ENCODE measurements at regions not wholly inside any gene's neighbourhood (a gene's known extent, or its start where the extent isn't known, plus 50 kb on each side); places are given as distances from the start of the nearest gene placed in this dataset.

GRCh38 chr16:87198328-87198832, 118.8 kb downstream of the C16orf95 start:
- Histone ChIP-seq H3K4me3 (ENCODE audit: insufficient read length, low read depth) (no peak overlapping the region), H3K9me3 (ENCODE audit: insufficient read depth, low read length) (no peaks in the 10 kb centered on the region)
- DNase-seq (ENCODE audit: low read depth, low spot score) = peak; percentile 20

GRCh38 chr16:87198881-87199280, 118.3 kb downstream of the C16orf95 start:
- H3K27me3 ChIP-seq (ENCODE audit: insufficient read depth, insufficient read length) = no peaks in the 10 kb centered on the region
- no peak overlapping the region for H3K9ac ChIP-seq (ENCODE audit: insufficient read length, low read depth)

More at GRCh38 chr16:87198328-87198832, 118.8 kb downstream of the C16orf95 start:
- Histone ChIP-seq H3K36me3 (ENCODE audit: insufficient read depth, insufficient read length, low read length) (no peaks in the 10 kb centered on the region), H3K27me3 (ENCODE audit: insufficient read depth, insufficient read length) (no peaks in the 10 kb centered on the region), H3K9ac (ENCODE audit: insufficient read length, low read depth) (no peak overlapping the region), H3K4me1 (ENCODE audit: insufficient read depth, insufficient read length) (peaks cover 9% of the 10 kb centered on the region)
- TF ChIP-seq YY1 (IDR thresholded peaks at IDR 0.05; ENCODE audit: insufficient read depth, insufficient read length) (no peak), SUZ12 (IDR thresholded peaks at IDR 0.05; ENCODE audit: extremely low read depth, insufficient read depth, insufficient read length) (no peak), ZNF274 (IDR thresholded peaks at IDR 0.05; ENCODE audit: low read depth, low read length) (no peak)

GRCh38 chr16:87199379-87199778, 117.8 kb downstream of the C16orf95 start:
- H3K9ac ChIP-seq (ENCODE audit: insufficient read length, low read depth) = no peak overlapping the region
- no peak for DNase-seq (ENCODE audit: low read depth, low spot score)
- H3K9me3 ChIP-seq (ENCODE audit: insufficient read depth, low read length) = no peaks in the 10 kb centered on the region
- no peak overlapping the region for H3K4me3 ChIP-seq (ENCODE audit: insufficient read length, low read depth)
- H3K36me3 ChIP-seq (ENCODE audit: insufficient read depth, insufficient read length, low read length) = no peaks in the 10 kb centered on the region
- peaks cover 9% of the 10 kb centered on the region for H3K4me1 ChIP-seq (ENCODE audit: insufficient read depth, insufficient read length)
- TF ChIP-seq ZNF274 (IDR thresholded peaks at IDR 0.05; ENCODE audit: low read depth, low read length) (no peak), YY1 (IDR thresholded peaks at IDR 0.05; ENCODE audit: insufficient read depth, insufficient read length) (no peak), SUZ12 (IDR thresholded peaks at IDR 0.05; ENCODE audit: extremely low read depth, insufficient read depth, insufficient read length) (no peak)
- H3K27me3 ChIP-seq (ENCODE audit: insufficient read depth, insufficient read length) = no peaks in the 10 kb centered on the region

More at GRCh38 chr16:87198881-87199280, 118.3 kb downstream of the C16orf95 start:
- Histone ChIP-seq H3K9me3 (ENCODE audit: insufficient read depth, low read length) (no peaks in the 10 kb centered on the region), H3K4me1 (ENCODE audit: insufficient read depth, insufficient read length) (peaks cover 9% of the 10 kb centered on the region), H3K4me3 (ENCODE audit: insufficient read length, low read depth) (no peak overlapping the region), H3K36me3 (ENCODE audit: insufficient read depth, insufficient read length, low read length) (no peaks in the 10 kb centered on the region)
- no peak for TF ChIP-seq SUZ12 (IDR thresholded peaks at IDR 0.05; ENCODE audit: extremely low read depth, insufficient read depth, insufficient read length)
- no peak for TF ChIP-seq ZNF274 (IDR thresholded peaks at IDR 0.05; ENCODE audit: low read depth, low read length)
- TF ChIP-seq YY1 (IDR thresholded peaks at IDR 0.05; ENCODE audit: insufficient read depth, insufficient read length) = no peak
- no peak for DNase-seq (ENCODE audit: low read depth, low spot score)

GRCh38 chr16:87199901-87200300, 117.3 kb downstream of the C16orf95 start:
- no peaks in the 10 kb centered on the region for H3K27me3 ChIP-seq (ENCODE audit: insufficient read depth, insufficient read length)
- H3K9ac ChIP-seq (ENCODE audit: insufficient read length, low read depth) = no peak overlapping the region
- H3K9me3 ChIP-seq (ENCODE audit: insufficient read depth, low read length) = no peaks in the 10 kb centered on the region
- no peak overlapping the region for H3K4me3 ChIP-seq (ENCODE audit: insufficient read length, low read depth)
- H3K4me1 ChIP-seq (ENCODE audit: insufficient read depth, insufficient read length) = peaks cover 9% of the 10 kb centered on the region
- no peak for DNase-seq (ENCODE audit: low read depth, low spot score)
- no peak for TF ChIP-seq YY1 (IDR thresholded peaks at IDR 0.05; ENCODE audit: insufficient read depth, insufficient read length)
- TF ChIP-seq SUZ12 (IDR thresholded peaks at IDR 0.05; ENCODE audit: extremely low read depth, insufficient read depth, insufficient read length) = no peak
- no peak for TF ChIP-seq ZNF274 (IDR thresholded peaks at IDR 0.05; ENCODE audit: low read depth, low read length)
- no peaks in the 10 kb centered on the region for H3K36me3 ChIP-seq (ENCODE audit: insufficient read depth, insufficient read length, low read length)

GRCh38 chr16:87200637-87201036, 116.6 kb downstream of the C16orf95 start:
- DNase-seq (ENCODE audit: low read depth, low spot score) = no peak
- no peak overlapping the region for H3K9ac ChIP-seq (ENCODE audit: insufficient read length, low read depth)
- TF ChIP-seq SUZ12 (IDR thresholded peaks at IDR 0.05; ENCODE audit: extremely low read depth, insufficient read depth, insufficient read length) (no peak), ZNF274 (IDR thresholded peaks at IDR 0.05; ENCODE audit: low read depth, low read length) (no peak), YY1 (IDR thresholded peaks at IDR 0.05; ENCODE audit: insufficient read depth, insufficient read length) (no peak)
- no peaks in the 10 kb centered on the region for H3K9me3 ChIP-seq (ENCODE audit: insufficient read depth, low read length)
- peaks cover 9% of the 10 kb centered on the region for H3K4me1 ChIP-seq (ENCODE audit: insufficient read depth, insufficient read length)
- no peaks in the 10 kb centered on the region for H3K36me3 ChIP-seq (ENCODE audit: insufficient read depth, insufficient read length, low read length)
- H3K27me3 ChIP-seq (ENCODE audit: insufficient read depth, insufficient read length) = no peaks in the 10 kb centered on the region
- H3K4me3 ChIP-seq (ENCODE audit: insufficient read length, low read depth) = no peak overlapping the region

- DNase-seq (ENCODE audit: low read depth, low spot score) = no peak
- no peak overlapping the region for H3K4me3 ChIP-seq (ENCODE audit: insufficient read length, low read depth)
- peaks cover 9% of the 10 kb centered on the region for H3K4me1 ChIP-seq (ENCODE audit: insufficient read depth, insufficient read length)
- no peaks in the 10 kb centered on the region for H3K27me3 ChIP-seq (ENCODE audit: insufficient read depth, insufficient read length)
- no peak for TF ChIP-seq SUZ12 (IDR thresholded peaks at IDR 0.05; ENCODE audit: extremely low read depth, insufficient read depth, insufficient read length)
- TF ChIP-seq YY1 (IDR thresholded peaks at IDR 0.05; ENCODE audit: insufficient read depth, insufficient read length) = no peak
- no peak for TF ChIP-seq ZNF274 (IDR thresholded peaks at IDR 0.05; ENCODE audit: low read depth, low read length)
- no peaks in the 10 kb centered on the region for H3K36me3 ChIP-seq (ENCODE audit: insufficient read depth, insufficient read length, low read length)
- H3K9me3 ChIP-seq (ENCODE audit: insufficient read depth, low read length) = no peaks in the 10 kb centered on the region
- no peak overlapping the region for H3K9ac ChIP-seq (ENCODE audit: insufficient read length, low read depth)
These were observed 116.1 kb downstream of the C16orf95 start for GRCh38 chr16:87201052-87201451.

- H3K27me3 ChIP-seq (ENCODE audit: insufficient read depth, insufficient read length) = no peaks in the 10 kb centered on the region
- TF ChIP-seq ZNF274 (IDR thresholded peaks at IDR 0.05; ENCODE audit: low read depth, low read length) (no peak), SUZ12 (IDR thresholded peaks at IDR 0.05; ENCODE audit: extremely low read depth, insufficient read depth, insufficient read length) (no peak), YY1 (IDR thresholded peaks at IDR 0.05; ENCODE audit: insufficient read depth, insufficient read length) (no peak)
- no peak for DNase-seq (ENCODE audit: low read depth, low spot score)
- H3K4me3 ChIP-seq (ENCODE audit: insufficient read length, low read depth) = no peak overlapping the region
- H3K36me3 ChIP-seq (ENCODE audit: insufficient read depth, insufficient read length, low read length) = no peaks in the 10 kb centered on the region
- H3K4me1 ChIP-seq (ENCODE audit: insufficient read depth, insufficient read length) = peaks cover 9% of the 10 kb centered on the region
- H3K9ac ChIP-seq (ENCODE audit: insufficient read length, low read depth) = no peak overlapping the region
- H3K9me3 ChIP-seq (ENCODE audit: insufficient read depth, low read length) = no peaks in the 10 kb centered on the region
These were observed 115.4 kb downstream of the C16orf95 start for GRCh38 chr16:87201790-87202189.
